ENCODE measurements at regions not wholly inside any gene's neighbourhood (a gene's known extent, or its start where the extent isn't known, plus 50 kb on each side); places are given as distances from the start of the nearest gene placed in this dataset.

DNA sequence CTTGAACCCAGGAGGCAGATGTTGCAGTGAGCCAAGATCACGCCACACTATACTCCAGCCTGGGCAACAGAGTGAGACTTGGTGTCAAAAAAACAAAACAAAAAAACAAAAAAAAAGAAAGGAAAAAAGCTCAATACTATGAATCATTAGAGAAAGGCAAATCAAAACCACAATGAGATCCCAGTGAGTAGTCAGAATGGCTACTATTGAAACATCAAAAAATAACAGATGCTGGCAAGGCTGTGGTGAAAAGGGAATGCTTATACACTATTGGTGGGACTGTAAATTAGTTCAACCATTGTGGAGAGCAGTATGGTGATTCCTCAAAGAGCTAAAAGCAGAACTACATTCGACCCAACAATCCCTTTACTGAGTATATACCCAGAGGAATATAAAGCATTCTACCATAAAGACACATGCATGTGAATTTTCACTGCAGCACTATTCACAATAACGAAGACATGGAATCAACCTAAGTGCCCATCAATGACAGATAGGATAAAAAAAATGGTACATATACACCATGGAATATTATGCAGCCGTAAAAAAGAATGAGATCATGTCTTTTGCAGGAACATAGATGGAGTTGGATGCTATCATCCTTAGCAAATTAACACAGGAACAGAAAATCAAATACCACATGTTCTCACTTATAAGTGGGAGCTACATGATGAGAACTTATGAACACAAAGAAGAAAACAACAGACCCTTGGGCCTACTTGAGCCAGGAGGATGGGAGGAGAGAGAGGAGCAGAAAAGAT lies 81.9 kb upstream of the ARRDC3 start:
- TF ChIP-seq, protein P1, sequence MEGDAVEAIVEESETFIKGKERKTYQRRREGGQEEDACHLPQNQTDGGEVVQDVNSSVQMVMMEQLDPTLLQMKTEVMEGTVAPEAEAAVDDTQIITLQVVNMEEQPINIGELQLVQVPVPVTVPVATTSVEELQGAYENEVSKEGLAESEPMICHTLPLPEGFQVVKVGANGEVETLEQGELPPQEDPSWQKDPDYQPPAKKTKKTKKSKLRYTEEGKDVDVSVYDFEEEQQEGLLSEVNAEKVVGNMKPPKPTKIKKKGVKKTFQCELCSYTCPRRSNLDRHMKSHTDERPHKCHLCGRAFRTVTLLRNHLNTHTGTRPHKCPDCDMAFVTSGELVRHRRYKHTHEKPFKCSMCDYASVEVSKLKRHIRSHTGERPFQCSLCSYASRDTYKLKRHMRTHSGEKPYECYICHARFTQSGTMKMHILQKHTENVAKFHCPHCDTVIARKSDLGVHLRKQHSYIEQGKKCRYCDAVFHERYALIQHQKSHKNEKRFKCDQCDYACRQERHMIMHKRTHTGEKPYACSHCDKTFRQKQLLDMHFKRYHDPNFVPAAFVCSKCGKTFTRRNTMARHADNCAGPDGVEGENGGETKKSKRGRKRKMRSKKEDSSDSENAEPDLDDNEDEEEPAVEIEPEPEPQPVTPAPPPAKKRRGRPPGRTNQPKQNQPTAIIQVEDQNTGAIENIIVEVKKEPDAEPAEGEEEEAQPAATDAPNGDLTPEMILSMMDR (conservative IDR thresholded peaks at IDR 0.05; ENCODE audit: low read length), result no peak
- no peak for TF ChIP-seq EZH2phosphoT487 (IDR thresholded peaks at IDR 0.05; ENCODE audit: borderline replicate concordance, low read depth, low read length)

All from OCI-LY7 (cell line).